Colonic mucosa (tissue), 4 donors: ENCODE measurements at regions not wholly inside any gene's neighbourhood (a gene's known extent, or its start where the extent isn't known, plus 50 kb on each side); places are given as distances from the start of the nearest gene placed in this dataset.
"Not testable (repeated sequence)": the region's sequence is repeated elsewhere in the genome, so short reads cannot be mapped to it uniquely, and the experiment has no call there.

Experiments
- DNase-seq: peaks from one replicate; pipeline ENCODE4 v3.0.0-alpha.2; 2020
- H3K27ac ChIP-seq: fragments of 200-600 bp; one replicate; pipeline ENCODE4 v1.8.0; 2021
- H3K27me3 ChIP-seq: fragments of 200-600 bp; one replicate; pipeline ENCODE4 v1.8.0; 2021
- H3K36me3 ChIP-seq: fragments of 200-600 bp; one replicate; pipeline ENCODE4 v1.8.0; 2021
- H3K4me1 ChIP-seq: fragments of 200-600 bp; one replicate; pipeline ENCODE4 v1.8.0; 2021; ENCODE audit warnings: mild to moderate bottlenecking
- H3K4me3 ChIP-seq: fragments of 200-600 bp; one replicate; pipeline ENCODE4 v1.8.0; 2021
- H3K9ac ChIP-seq, 2 donors: one replicate each; pipeline ENCODE4 v1.7.0; 2013; ENCODE audit warnings: control low read depth in 2 of 2, low read depth in 2 of 2, low read length in 2 of 2
- H3K9me3 ChIP-seq: fragments of 200-600 bp; one replicate; pipeline ENCODE4 v1.8.0; 2021
- intact Hi-C: fragments of 100-400 bp; cut with DNase I; formaldehyde crosslinking; loops from one replicate; pipeline ENCODE4 v1.14.1; 2022
- TF ChIP-seq, protein P1 (sequence below): fragments of 200-600 bp; IDR thresholded peaks from one replicate; pipeline ENCODE4 v1.8.0; 2022; ENCODE audit warnings: antibody characterized with exemption, mild to moderate bottlenecking
- donor health status: healthy.
- donor health status: DM: no; HTN: no; CAD: no.
- donor health status: DM: no; HTN: no; CAD: no.

- H3K4me1 ChIP-seq = no peaks in the 10 kb centered on the region
- no peaks in the 10 kb centered on the region for H3K36me3 ChIP-seq
- no peak overlapping the region for H3K9ac ChIP-seq
- H3K27me3 ChIP-seq = no peaks in the 10 kb centered on the region
- intact Hi-C loops = no loop called here
- no peak for DNase-seq
- no peak overlapping the region for H3K4me3 ChIP-seq
- H3K9me3 ChIP-seq = no peaks in the 10 kb centered on the region
- TF ChIP-seq, protein P1, sequence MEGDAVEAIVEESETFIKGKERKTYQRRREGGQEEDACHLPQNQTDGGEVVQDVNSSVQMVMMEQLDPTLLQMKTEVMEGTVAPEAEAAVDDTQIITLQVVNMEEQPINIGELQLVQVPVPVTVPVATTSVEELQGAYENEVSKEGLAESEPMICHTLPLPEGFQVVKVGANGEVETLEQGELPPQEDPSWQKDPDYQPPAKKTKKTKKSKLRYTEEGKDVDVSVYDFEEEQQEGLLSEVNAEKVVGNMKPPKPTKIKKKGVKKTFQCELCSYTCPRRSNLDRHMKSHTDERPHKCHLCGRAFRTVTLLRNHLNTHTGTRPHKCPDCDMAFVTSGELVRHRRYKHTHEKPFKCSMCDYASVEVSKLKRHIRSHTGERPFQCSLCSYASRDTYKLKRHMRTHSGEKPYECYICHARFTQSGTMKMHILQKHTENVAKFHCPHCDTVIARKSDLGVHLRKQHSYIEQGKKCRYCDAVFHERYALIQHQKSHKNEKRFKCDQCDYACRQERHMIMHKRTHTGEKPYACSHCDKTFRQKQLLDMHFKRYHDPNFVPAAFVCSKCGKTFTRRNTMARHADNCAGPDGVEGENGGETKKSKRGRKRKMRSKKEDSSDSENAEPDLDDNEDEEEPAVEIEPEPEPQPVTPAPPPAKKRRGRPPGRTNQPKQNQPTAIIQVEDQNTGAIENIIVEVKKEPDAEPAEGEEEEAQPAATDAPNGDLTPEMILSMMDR = no peak
- H3K27ac ChIP-seq = no peak overlapping the region
These were observed 810.7 kb downstream of the CCSER2 start for GRCh38 chr10:85139124-85139523.

DNA sequence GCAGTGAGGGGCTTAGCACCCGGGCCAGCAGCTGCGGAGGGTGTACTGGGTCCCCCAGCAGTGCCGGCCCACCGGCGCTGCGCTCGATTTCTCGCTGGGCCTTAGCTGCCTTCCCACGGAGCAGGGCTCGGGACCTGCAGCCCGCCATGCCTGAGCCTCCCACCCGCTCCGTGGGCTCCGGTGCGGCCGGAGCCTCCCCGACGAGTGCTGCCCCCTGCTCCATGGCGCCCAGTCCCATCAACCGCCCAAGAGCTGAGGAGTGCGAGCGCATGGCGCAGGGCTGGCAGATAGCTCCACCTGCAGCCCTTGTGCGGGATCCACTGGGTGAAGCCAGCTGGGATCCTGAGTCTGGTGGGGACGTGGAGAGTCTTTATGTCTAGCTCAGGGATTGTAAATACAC is 813.1 kb downstream of the CCSER2 start:
- H3K27ac ChIP-seq, intact Hi-C loops, DNase-seq, H3K9me3 ChIP-seq, H3K36me3 ChIP-seq, H3K4me1 ChIP-seq, H3K9ac ChIP-seq, H3K27me3 ChIP-seq, H3K4me3 ChIP-seq: not testable (repeated sequence)

GRCh38 chr10:85145966-85146365 is 817.6 kb downstream of the CCSER2 start:
- TF ChIP-seq, protein P1 = no peak
- Histone ChIP-seq H3K4me3 (no peak overlapping the region), H3K9ac (no peak overlapping the region), H3K9me3 (no peaks in the 10 kb centered on the region), H3K36me3 (no peaks in the 10 kb centered on the region), H3K4me1 (no peaks in the 10 kb centered on the region), H3K27ac (no peak overlapping the region), H3K27me3 (no peaks in the 10 kb centered on the region)
- intact Hi-C loops = no loop called here
- no peak for DNase-seq

DNA sequence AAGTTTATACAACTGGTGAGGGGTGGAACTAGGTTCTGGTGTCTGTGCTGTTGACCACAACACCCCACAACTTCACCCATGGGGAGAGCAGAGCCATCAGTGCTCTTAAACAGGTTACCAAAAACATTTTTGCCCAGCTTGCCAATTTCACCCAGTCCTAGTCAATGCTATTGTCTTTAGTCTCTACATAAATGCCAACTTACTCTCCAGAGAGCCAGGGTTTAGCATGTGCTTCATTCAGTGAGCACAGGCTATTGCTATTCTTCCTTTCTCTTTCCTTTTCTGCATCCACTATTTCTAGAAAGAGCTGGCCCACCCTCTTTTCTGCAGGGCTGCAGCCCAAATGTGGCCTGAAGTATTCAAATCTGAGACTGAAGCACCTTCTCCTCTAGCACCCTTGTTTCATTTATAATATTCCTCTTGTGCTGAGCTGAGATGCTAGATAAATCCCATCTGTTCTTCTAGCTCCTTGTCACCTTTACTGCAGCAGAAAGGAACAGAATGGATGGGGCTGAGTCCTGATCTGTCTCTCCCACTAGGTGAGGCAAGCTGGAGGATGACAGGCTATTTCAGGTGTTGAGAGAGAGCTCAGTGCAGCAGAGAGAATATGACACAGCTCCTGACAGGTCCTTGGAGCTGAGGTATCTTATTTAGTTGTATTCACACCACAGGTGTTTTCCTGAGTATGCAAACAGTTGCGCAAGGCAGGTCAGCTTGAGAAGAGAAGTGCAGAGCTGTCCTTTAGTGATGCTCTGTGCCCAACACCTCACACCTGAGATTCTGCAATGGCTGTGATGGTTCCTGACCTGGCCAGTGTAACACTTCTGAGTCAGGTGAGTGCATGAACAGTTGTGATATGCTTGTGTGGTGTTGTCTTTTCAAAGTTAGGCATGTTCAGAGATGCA is 819.2 kb downstream of the CCSER2 start:
- TF ChIP-seq, protein P1 = no peak

GRCh38 chr10:85148693-85149640 is 820.6 kb downstream of the CCSER2 start:
- no peaks in the 10 kb centered on the region for H3K27me3 ChIP-seq
- no peaks in the 10 kb centered on the region for H3K9me3 ChIP-seq
- H3K27ac ChIP-seq = no peak overlapping the region
- H3K9ac ChIP-seq = no peak overlapping the region
- TF ChIP-seq, protein P1 = no peak
- no peaks in the 10 kb centered on the region for H3K36me3 ChIP-seq
- no peaks in the 10 kb centered on the region for H3K4me1 ChIP-seq
- peak; percentile 19 for DNase-seq
- intact Hi-C loops = no loop called here
- no peak overlapping the region for H3K4me3 ChIP-seq

More for the DNA sequence above, 819.2 kb downstream of the CCSER2 start:
- Histone ChIP-seq H3K27me3 (no peaks in the 10 kb centered on the region), H3K4me3 (no peak overlapping the region), H3K9me3 (no peaks in the 10 kb centered on the region), H3K27ac (no peak overlapping the region), H3K36me3 (no peaks in the 10 kb centered on the region), H3K4me1 (no peaks in the 10 kb centered on the region), H3K9ac (no peak overlapping the region)
- DNase-seq = no peak
- intact Hi-C loops = no loop called here
